ENCODE measurements at regions not wholly inside any gene's neighbourhood (a gene's known extent, or its start where the extent isn't known, plus 50 kb on each side); places are given as distances from the start of the nearest gene placed in this dataset.

- no peaks in the 10 kb centered on the region for H3K36me3 Mint-ChIP-seq (ENCODE audit: low read depth, unreplicated experiment)
- no peak for TF ChIP-seq CTCF (IDR thresholded peaks at IDR 0.05; ENCODE audit: unreplicated experiment)
- no peak for DNase-seq (ENCODE audit: low spot score)
- no peaks in the 10 kb centered on the region for H3K27me3 Mint-ChIP-seq (ENCODE audit: unreplicated experiment)
- no peaks in the 10 kb centered on the region for H3K9me3 Mint-ChIP-seq (ENCODE audit: unreplicated experiment)
- H3K4me3 Mint-ChIP-seq (ENCODE audit: unreplicated experiment), result no peak overlapping the region
- H3K27ac Mint-ChIP-seq (ENCODE audit: unreplicated experiment), result no peak overlapping the region
- no peaks in the 10 kb centered on the region for H3K4me1 Mint-ChIP-seq (ENCODE audit: unreplicated experiment)
Observed at GRCh38 chr3:87414271-87414670, 137.9 kb upstream of the POU1F1 start.

GRCh38 chr3:87413814-87414213, 137.4 kb upstream of the POU1F1 start:
- no peak for DNase-seq (ENCODE audit: low spot score)
- TF ChIP-seq CTCF (IDR thresholded peaks at IDR 0.05; ENCODE audit: unreplicated experiment), result no peak
- Mint-ChIP-seq H3K4me1 (ENCODE audit: unreplicated experiment) (no peaks in the 10 kb centered on the region), H3K27ac (ENCODE audit: unreplicated experiment) (no peak overlapping the region), H3K27me3 (ENCODE audit: unreplicated experiment) (no peaks in the 10 kb centered on the region), H3K4me3 (ENCODE audit: unreplicated experiment) (no peak overlapping the region), H3K9me3 (ENCODE audit: unreplicated experiment) (no peaks in the 10 kb centered on the region), H3K36me3 (ENCODE audit: low read depth, unreplicated experiment) (no peaks in the 10 kb centered on the region)

GRCh38 chr3:87410110-87410509, 133.7 kb upstream of the POU1F1 start:
- Mint-ChIP-seq H3K36me3 (ENCODE audit: low read depth, unreplicated experiment) (no peaks in the 10 kb centered on the region), H3K27me3 (ENCODE audit: unreplicated experiment) (no peaks in the 10 kb centered on the region), H3K27ac (ENCODE audit: unreplicated experiment) (no peak overlapping the region), H3K9me3 (ENCODE audit: unreplicated experiment) (no peaks in the 10 kb centered on the region), H3K4me1 (ENCODE audit: unreplicated experiment) (no peaks in the 10 kb centered on the region), H3K4me3 (ENCODE audit: unreplicated experiment) (no peak overlapping the region)
- no peak for DNase-seq (ENCODE audit: low spot score)
- no peak for TF ChIP-seq CTCF (IDR thresholded peaks at IDR 0.05; ENCODE audit: unreplicated experiment)

GRCh38 chr3:87398168-87398801, 121.9 kb upstream of the POU1F1 start:
- no peaks in the 10 kb centered on the region for H3K4me1 Mint-ChIP-seq (ENCODE audit: unreplicated experiment)
- no peaks in the 10 kb centered on the region for H3K9me3 Mint-ChIP-seq (ENCODE audit: unreplicated experiment)
- no peak overlapping the region for H3K27ac Mint-ChIP-seq (ENCODE audit: unreplicated experiment)
- H3K36me3 Mint-ChIP-seq (ENCODE audit: low read depth, unreplicated experiment), result no peaks in the 10 kb centered on the region
- H3K4me3 Mint-ChIP-seq (ENCODE audit: unreplicated experiment), result no peak overlapping the region
- no peak for TF ChIP-seq CTCF (IDR thresholded peaks at IDR 0.05; ENCODE audit: unreplicated experiment)
- no peaks in the 10 kb centered on the region for H3K27me3 Mint-ChIP-seq (ENCODE audit: unreplicated experiment)
- DNase-seq (ENCODE audit: low spot score), result no peak

GRCh38 chr3:87397211-87397610, 120.8 kb upstream of the POU1F1 start:
- Mint-ChIP-seq H3K27ac (ENCODE audit: unreplicated experiment) (no peak overlapping the region), H3K9me3 (ENCODE audit: unreplicated experiment) (no peaks in the 10 kb centered on the region), H3K36me3 (ENCODE audit: low read depth, unreplicated experiment) (no peaks in the 10 kb centered on the region), H3K4me3 (ENCODE audit: unreplicated experiment) (no peak overlapping the region), H3K27me3 (ENCODE audit: unreplicated experiment) (no peaks in the 10 kb centered on the region), H3K4me1 (ENCODE audit: unreplicated experiment) (no peaks in the 10 kb centered on the region)
- no peak for DNase-seq (ENCODE audit: low spot score)
- no peak for TF ChIP-seq CTCF (IDR thresholded peaks at IDR 0.05; ENCODE audit: unreplicated experiment)

Data from endothelial cell (in vitro differentiated cells).